Suprapubic skin (tissue), 4 donors: ENCODE measurements at regions not wholly inside any gene's neighbourhood (a gene's known extent, or its start where the extent isn't known, plus 50 kb on each side); places are given as distances from the start of the nearest gene placed in this dataset.

Experiments used
- DNase-seq, 2 donors: peaks; one replicate each; pipeline ENCODE4 v3.0.0-alpha.2; 2019; ENCODE audit warnings: low spot score in 2 of 2
- H3K27ac ChIP-seq: fragments of 200-600 bp; sonication (generic); one replicate; pipeline ENCODE4 v1.5.1; 2019
- H3K27me3 ChIP-seq: fragments of 200-600 bp; sonication (generic); one replicate; pipeline ENCODE4 v1.5.1; 2019
- H3K36me3 ChIP-seq: fragments of 200-600 bp; sonication (generic); one replicate; pipeline ENCODE4 v1.5.1; 2019
- H3K4me1 ChIP-seq: fragments of 200-600 bp; sonication (generic); one replicate; pipeline ENCODE4 v1.5.1; 2019
- H3K4me3 ChIP-seq: fragments of 200-600 bp; sonication (generic); one replicate; pipeline ENCODE4 v1.5.1; 2019; ENCODE audit warnings: mild to moderate bottlenecking
- H3K9me3 ChIP-seq: fragments of 200-600 bp; sonication (generic); one replicate; pipeline ENCODE4 v1.5.1; 2019
- EP300 ChIP-seq: sonication (generic); formaldehyde crosslinking; IDR thresholded peaks from one replicate; pipeline ENCODE4 v1.6.1; 2017; ENCODE audit warnings: antibody characterized with exemption
- POLR2A ChIP-seq, 2 donors: fragments of 450-650 bp; IDR thresholded peaks; one replicate each; pipeline ENCODE4 v1.6.1; 2017; ENCODE audit warnings: antibody characterized with exemption in 2 of 2, mild to moderate bottlenecking in 2 of 2, moderate library complexity in 2 of 2
- POLR2AphosphoS5 ChIP-seq, 3 donors: sonication (generic); formaldehyde crosslinking; IDR thresholded peaks; one replicate each; pipeline ENCODE4 v1.6.1; 2017; ENCODE audit warnings: antibody characterized with exemption in 3 of 3
- WGBS: methylation state at CpG from one replicate; pipeline ENCODE4 v1.1.5; 2018; 5-methylcytosine and 5-hydroxymethylcytosine counted together
- TF ChIP-seq, protein P1 (sequence below), 2 donors: fragments of 200-600 bp in 1 of 2; fragments of 450-650 bp in 1 of 2; sonication (generic) in 1 of 2; IDR thresholded peaks; one replicate each; pipeline ENCODE4 v1.5.1; 2016 to 2019; ENCODE audit warnings: antibody characterized with exemption in 2 of 2, mild to moderate bottlenecking in 1 of 2, moderate library complexity in 1 of 2

- H3K9me3 ChIP-seq = no peaks in the 10 kb centered on the region
- no peaks in the 10 kb centered on the region for H3K4me1 ChIP-seq
- H3K27me3 ChIP-seq = no peaks in the 10 kb centered on the region
- TF ChIP-seq, protein P1, sequence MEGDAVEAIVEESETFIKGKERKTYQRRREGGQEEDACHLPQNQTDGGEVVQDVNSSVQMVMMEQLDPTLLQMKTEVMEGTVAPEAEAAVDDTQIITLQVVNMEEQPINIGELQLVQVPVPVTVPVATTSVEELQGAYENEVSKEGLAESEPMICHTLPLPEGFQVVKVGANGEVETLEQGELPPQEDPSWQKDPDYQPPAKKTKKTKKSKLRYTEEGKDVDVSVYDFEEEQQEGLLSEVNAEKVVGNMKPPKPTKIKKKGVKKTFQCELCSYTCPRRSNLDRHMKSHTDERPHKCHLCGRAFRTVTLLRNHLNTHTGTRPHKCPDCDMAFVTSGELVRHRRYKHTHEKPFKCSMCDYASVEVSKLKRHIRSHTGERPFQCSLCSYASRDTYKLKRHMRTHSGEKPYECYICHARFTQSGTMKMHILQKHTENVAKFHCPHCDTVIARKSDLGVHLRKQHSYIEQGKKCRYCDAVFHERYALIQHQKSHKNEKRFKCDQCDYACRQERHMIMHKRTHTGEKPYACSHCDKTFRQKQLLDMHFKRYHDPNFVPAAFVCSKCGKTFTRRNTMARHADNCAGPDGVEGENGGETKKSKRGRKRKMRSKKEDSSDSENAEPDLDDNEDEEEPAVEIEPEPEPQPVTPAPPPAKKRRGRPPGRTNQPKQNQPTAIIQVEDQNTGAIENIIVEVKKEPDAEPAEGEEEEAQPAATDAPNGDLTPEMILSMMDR (IDR thresholded peaks at IDR 0.05) = no peak
- TF ChIP-seq EP300 = no peak
- no peak overlapping the region for H3K4me3 ChIP-seq
- no peak for DNase-seq
- WGBS = 73% methylated on average over 7 of the region's 7 CpGs
- H3K27ac ChIP-seq = no peak overlapping the region
- H3K36me3 ChIP-seq = no peaks in the 10 kb centered on the region
Observed at GRCh38 chr4:95606739-95607138, 58.0 kb upstream of the UNC5C start.

DNA sequence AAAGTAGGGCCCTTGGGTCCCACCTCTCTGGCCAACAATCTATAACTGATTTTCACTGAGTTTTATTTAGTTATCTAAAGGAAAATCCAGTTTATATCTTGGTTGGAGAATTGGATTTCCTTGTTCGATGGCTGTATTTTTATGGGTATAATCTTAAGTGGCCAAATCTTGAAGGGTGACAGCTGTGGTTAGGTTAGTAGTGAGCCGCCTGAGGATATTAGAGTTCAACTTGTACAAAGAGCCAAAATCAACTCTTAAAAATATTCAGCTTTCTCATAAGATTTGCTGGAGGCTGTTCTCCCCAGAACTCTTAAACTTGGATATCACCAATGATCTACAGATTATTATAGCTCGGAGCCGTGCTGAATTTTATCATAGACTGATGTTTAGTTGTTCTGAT, 54.6 kb upstream of the UNC5C start:
- Histone ChIP-seq H3K4me1 (no peaks in the 10 kb centered on the region), H3K9me3 (no peaks in the 10 kb centered on the region), H3K27me3 (no peaks in the 10 kb centered on the region), H3K36me3 (no peaks in the 10 kb centered on the region), H3K4me3 (no peak overlapping the region), H3K27ac (no peak overlapping the region)
- TF ChIP-seq POLR2A (IDR thresholded peaks at IDR 0.05) (no peak), POLR2AphosphoS5 (IDR thresholded peaks at IDR 0.05) (no peak), EP300 (no peak)
- TF ChIP-seq, protein P1 (IDR thresholded peaks at IDR 0.05) = no peak
- 57% methylated on average over 4 of the region's 4 CpGs for WGBS
- no peak for DNase-seq

- no peaks in the 10 kb centered on the region for H3K9me3 ChIP-seq
- TF ChIP-seq, protein P1 (IDR thresholded peaks at IDR 0.05) = no peak
- TF ChIP-seq POLR2AphosphoS5 (IDR thresholded peaks at IDR 0.05) (no peak), POLR2A (IDR thresholded peaks at IDR 0.05) (no peak), EP300 (no peak)
- no peaks in the 10 kb centered on the region for H3K36me3 ChIP-seq
- no peak overlapping the region for H3K4me3 ChIP-seq
- DNase-seq = no peak
- 75% methylated on average over 3 of the region's 3 CpGs for WGBS
- H3K27me3 ChIP-seq = no peaks in the 10 kb centered on the region
- no peak overlapping the region for H3K27ac ChIP-seq
- H3K4me1 ChIP-seq = no peaks in the 10 kb centered on the region
Observed at GRCh38 chr4:95602872-95603271, 54.1 kb upstream of the UNC5C start.

DNA sequence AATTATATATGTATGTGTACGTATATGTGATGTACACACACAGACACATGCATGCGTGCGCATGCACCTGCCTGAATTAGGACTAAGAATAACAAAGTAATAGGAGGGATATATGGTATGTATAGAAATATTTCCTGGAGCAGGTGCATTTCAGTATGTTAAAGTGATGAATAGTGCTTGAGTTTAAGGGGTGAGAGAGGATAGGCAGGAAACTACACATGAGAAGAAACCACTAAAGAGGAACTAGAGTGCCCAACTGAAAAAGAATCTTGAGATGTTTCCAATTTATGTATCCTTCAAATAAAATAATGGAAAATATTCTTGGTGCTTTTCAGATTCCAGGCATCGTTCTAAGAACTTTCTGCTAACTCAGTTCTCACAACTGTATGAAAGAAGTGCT, 52.6 kb upstream of the UNC5C start:
- 84% methylated on average over 4 of the region's 4 CpGs for WGBS
- no peaks in the 10 kb centered on the region for H3K4me1 ChIP-seq
- H3K4me3 ChIP-seq = no peak overlapping the region
- H3K36me3 ChIP-seq = no peaks in the 10 kb centered on the region
- DNase-seq = no peak
- no peaks in the 10 kb centered on the region for H3K9me3 ChIP-seq
- no peak overlapping the region for H3K27ac ChIP-seq
- TF ChIP-seq, protein P1 (IDR thresholded peaks at IDR 0.05) = no peak
- TF ChIP-seq POLR2AphosphoS5 (IDR thresholded peaks at IDR 0.05) (no peak), POLR2A (IDR thresholded peaks at IDR 0.05) (no peak)
- no peaks in the 10 kb centered on the region for H3K27me3 ChIP-seq

DNA sequence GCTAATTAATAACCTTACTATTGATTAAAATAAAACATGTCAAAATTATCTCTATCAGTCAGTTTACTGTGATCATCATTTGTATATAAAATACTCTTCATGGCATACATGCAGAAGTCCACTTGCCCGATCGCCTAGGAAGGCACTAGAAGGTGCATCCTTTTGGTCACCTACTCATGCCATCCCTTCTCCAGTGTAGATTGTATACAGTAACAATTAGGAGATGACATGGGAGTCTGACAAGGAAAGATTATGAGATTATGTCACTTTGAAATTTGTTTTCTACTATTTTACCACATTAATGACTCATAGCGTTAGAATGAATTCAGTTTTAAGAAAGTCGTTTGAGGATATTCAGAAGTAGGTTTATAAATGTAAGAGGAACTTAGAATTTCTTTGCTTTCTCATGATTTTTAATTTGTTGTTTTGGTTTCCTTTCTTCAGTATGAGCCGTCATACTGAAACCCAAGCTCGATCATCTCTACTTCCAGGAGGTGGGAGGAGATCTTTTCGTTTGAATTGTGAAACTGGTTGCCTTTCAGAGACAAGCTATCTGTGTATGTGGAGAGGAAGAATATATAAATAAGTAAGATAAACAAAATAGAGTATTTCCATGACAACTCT, 51.1 kb upstream of the UNC5C start:
- DNase-seq = no peak
- no peaks in the 10 kb centered on the region for H3K4me1 ChIP-seq
- H3K4me3 ChIP-seq = no peak overlapping the region
- H3K27ac ChIP-seq = no peak overlapping the region
- H3K27me3 ChIP-seq = no peaks in the 10 kb centered on the region
- H3K9me3 ChIP-seq = no peaks in the 10 kb centered on the region
- TF ChIP-seq POLR2AphosphoS5 (IDR thresholded peaks at IDR 0.05) (no peak), EP300 (no peak), POLR2A (IDR thresholded peaks at IDR 0.05) (no peak)
- TF ChIP-seq, protein P1 (IDR thresholded peaks at IDR 0.05) = no peak
- 76% methylated on average over 7 of the region's 7 CpGs for WGBS
- H3K36me3 ChIP-seq = no peaks in the 10 kb centered on the region
